Vagina (tissue), 2 donors: ENCODE measurements at regions not wholly inside any gene's neighbourhood (a gene's known extent, or its start where the extent isn't known, plus 50 kb on each side); places are given as distances from the start of the nearest gene placed in this dataset.

Source experiments
- POLR2A ChIP-seq, 2 donors: fragments of 450-650 bp; IDR thresholded peaks; one replicate each; pipeline ENCODE4 v1.6.1; 2017; ENCODE audit warnings: antibody characterized with exemption in 2 of 2, mild to moderate bottlenecking in 2 of 2, moderate library complexity in 2 of 2
- POLR2AphosphoS5 ChIP-seq, 2 donors: sonication (generic); formaldehyde crosslinking; IDR thresholded peaks; one replicate each; pipeline ENCODE4 v1.9.0; 2017; ENCODE audit warnings: antibody characterized with exemption in 2 of 2, mild to moderate bottlenecking in 2 of 2, low read depth in 1 of 2; ENCODE audit not compliant: insufficient read depth in 1 of 2

- TF ChIP-seq POLR2AphosphoS5 (IDR thresholded peaks at IDR 0.05; ENCODE audit: insufficient read depth in 1 of 2, low read depth in 1 of 2) (peak in 1 of 2 donors; percentile 41), POLR2A (IDR thresholded peaks at IDR 0.05) (no peak)
Observed at GRCh38 chr2:67255933-67256615, 141.1 kb upstream of the ETAA1 start.
